Activated CD8-positive, alpha-beta T cell treated with anti-CD3 and anti-CD28 coated beads for 36 hours (primary cell): ENCODE measurements at regions not wholly inside any gene's neighbourhood (a gene's known extent, or its start where the extent isn't known, plus 50 kb on each side); places are given as distances from the start of the nearest gene placed in this dataset.

Experiments
- ATAC-seq: fragments of 200-7000 bp; cut with Tn5 transposase; one replicate; pipeline ENCODE4 v1.10.0; 2021; ENCODE audit warnings: mild to moderate bottlenecking, moderate library complexity
- CTCF ChIA-PET: fragments of 350-600 bp; sonication (Branson Sonifier 250); formaldehyde crosslinking; loops from one replicate; lab custom pipeline; 2021; ENCODE audit warnings: antibody characterized with exemption; lab: Charles Lee
- POLR2A ChIA-PET: fragments of 350-600 bp; sonication (Branson Sonifier 250); formaldehyde crosslinking; loops from one replicate; lab custom pipeline; 2021; ENCODE audit warnings: antibody characterized with exemption; lab: Charles Lee
- DNase-seq: peaks from one replicate; pipeline ENCODE4 v3.0.0-alpha.2; 2020
- H3K27ac Mint-ChIP-seq: one replicate; pipeline ENCODE4 v1.8.0; 2021; ENCODE audit warnings: mild to moderate bottlenecking, mixed read lengths
- H3K27me3 Mint-ChIP-seq: one replicate; pipeline ENCODE4 v1.8.0; 2021; ENCODE audit warnings: mixed read lengths
- H3K36me3 Mint-ChIP-seq: one replicate; pipeline ENCODE4 v1.8.0; 2021; ENCODE audit warnings: low read depth, mixed read lengths
- H3K4me1 Mint-ChIP-seq: one replicate; pipeline ENCODE4 v1.8.0; 2021; ENCODE audit warnings: low read depth, mixed read lengths
- H3K4me3 Mint-ChIP-seq: one replicate; pipeline ENCODE4 v1.8.0; 2021; ENCODE audit warnings: mild to moderate bottlenecking, moderate library complexity, mixed read lengths
- H3K9me3 Mint-ChIP-seq: one replicate; pipeline ENCODE4 v1.8.0; 2021; ENCODE audit warnings: mixed read lengths
- intact Hi-C: fragments of 100-400 bp; cut with micrococcal nuclease; formaldehyde crosslinking; loops from one replicate; pipeline ENCODE4 v1.10.0; 2022
- TF ChIP-seq, protein P1 (sequence below): fragments of 200-600 bp; IDR thresholded peaks from one replicate; pipeline ENCODE4 v1.8.0; 2022; ENCODE audit warnings: antibody characterized with exemption, mild to moderate bottlenecking

DNA sequence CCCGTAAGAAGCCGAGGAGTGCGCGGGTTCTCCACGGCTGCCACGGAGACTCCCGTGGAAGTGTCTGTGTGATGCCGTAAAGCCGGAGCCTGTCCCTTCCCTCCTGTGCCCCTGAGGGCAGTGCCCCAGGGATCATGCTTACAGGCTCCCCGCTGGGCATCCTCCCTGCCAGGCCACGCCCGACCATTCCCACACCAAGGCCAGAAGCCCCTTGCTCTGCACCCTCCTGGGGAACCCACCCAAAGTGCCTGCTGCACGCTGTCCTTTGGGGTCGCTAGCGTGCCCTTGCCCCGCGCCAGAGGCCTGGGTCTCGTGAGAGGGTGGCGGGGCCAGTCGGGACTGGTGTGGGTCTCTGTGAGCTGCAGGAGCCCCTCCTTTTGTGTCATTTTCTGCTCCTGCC lies 228.5 kb upstream of the C1orf174 start:
- DNase-seq (no peak), ATAC-seq (no peak)
- Mint-ChIP-seq H3K36me3 (no peaks in the 10 kb centered on the region), H3K27ac (no peak overlapping the region), H3K4me3 (no peak overlapping the region), H3K4me1 (no peaks in the 10 kb centered on the region), H3K9me3 (no peaks in the 10 kb centered on the region), H3K27me3 (peaks cover under 1% of the 10 kb centered on the region)
- intact Hi-C loops, result no loop called here
- TF ChIP-seq, protein P1, sequence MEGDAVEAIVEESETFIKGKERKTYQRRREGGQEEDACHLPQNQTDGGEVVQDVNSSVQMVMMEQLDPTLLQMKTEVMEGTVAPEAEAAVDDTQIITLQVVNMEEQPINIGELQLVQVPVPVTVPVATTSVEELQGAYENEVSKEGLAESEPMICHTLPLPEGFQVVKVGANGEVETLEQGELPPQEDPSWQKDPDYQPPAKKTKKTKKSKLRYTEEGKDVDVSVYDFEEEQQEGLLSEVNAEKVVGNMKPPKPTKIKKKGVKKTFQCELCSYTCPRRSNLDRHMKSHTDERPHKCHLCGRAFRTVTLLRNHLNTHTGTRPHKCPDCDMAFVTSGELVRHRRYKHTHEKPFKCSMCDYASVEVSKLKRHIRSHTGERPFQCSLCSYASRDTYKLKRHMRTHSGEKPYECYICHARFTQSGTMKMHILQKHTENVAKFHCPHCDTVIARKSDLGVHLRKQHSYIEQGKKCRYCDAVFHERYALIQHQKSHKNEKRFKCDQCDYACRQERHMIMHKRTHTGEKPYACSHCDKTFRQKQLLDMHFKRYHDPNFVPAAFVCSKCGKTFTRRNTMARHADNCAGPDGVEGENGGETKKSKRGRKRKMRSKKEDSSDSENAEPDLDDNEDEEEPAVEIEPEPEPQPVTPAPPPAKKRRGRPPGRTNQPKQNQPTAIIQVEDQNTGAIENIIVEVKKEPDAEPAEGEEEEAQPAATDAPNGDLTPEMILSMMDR, result no peak
- CTCF ChIA-PET, result no interaction called here
- POLR2A ChIA-PET, result no interaction called here

DNA sequence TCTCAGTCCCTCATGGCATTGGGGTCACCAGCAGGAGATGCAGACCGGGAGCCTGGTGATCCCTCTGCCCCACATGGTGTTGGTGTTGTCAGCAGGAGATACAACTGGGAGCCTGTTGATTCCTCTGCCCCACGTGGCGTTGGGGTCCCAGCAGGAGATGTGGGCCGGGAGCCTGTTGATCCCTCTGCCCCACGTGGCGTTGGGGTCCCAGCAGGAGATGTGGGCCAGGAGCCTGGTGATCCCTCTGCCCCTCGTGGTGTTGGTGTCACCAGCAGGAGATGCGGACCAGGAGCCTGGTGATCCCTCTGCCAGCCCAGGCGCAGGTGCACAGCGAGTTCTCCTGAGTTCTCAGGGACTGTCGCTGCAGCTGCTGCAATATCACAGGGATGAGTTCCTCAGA lies 229.6 kb upstream of the C1orf174 start:
- ATAC-seq (no peak), DNase-seq (no peak)
- H3K4me1 Mint-ChIP-seq, result no peaks in the 10 kb centered on the region
- no peak overlapping the region for H3K4me3 Mint-ChIP-seq
- H3K36me3 Mint-ChIP-seq, result no peaks in the 10 kb centered on the region
- H3K27me3 Mint-ChIP-seq, result peaks cover 3% of the 10 kb centered on the region
- TF ChIP-seq, protein P1, result no peak
- ChIA-PET CTCF (interaction anchor here (0.6 kb wide), 1 partner anchor 646 kb away, joined by 3 read pairs; no protein-coding TSS in a partner anchor), POLR2A (no interaction called here)
- H3K9me3 Mint-ChIP-seq, result no peaks in the 10 kb centered on the region
- intact Hi-C loops, result no loop called here
- H3K27ac Mint-ChIP-seq, result no peak overlapping the region

DNA sequence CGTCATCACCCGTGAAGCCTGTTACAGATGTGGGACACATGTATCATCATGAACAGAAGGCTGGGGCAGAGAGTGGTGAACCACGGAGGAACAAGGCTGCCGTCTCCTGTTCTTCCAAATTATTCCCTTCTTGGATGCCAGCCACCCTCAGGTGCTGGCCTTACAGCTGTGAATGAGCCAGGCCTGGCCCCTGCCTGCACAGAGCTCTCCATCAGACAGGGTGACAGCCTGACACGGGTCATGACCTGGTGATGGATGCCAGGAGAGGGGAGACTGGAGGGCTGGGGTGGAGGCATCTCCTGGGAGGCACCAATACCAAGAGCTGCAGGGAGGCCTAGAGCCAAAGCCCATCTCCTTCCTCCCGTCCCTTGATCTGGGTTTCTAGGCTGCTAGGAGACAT lies 230.0 kb upstream of the C1orf174 start:
- TF ChIP-seq, protein P1, result no peak
- H3K4me1 Mint-ChIP-seq, result no peaks in the 10 kb centered on the region
- no peak overlapping the region for H3K27ac Mint-ChIP-seq
- ChIA-PET POLR2A (no interaction called here), CTCF (no interaction called here)
- H3K4me3 Mint-ChIP-seq, result no peak overlapping the region
- no peaks in the 10 kb centered on the region for H3K36me3 Mint-ChIP-seq
- H3K9me3 Mint-ChIP-seq, result no peaks in the 10 kb centered on the region
- DNase-seq, result no peak
- peaks cover 3% of the 10 kb centered on the region for H3K27me3 Mint-ChIP-seq
- intact Hi-C loops, result no loop called here
- no peak for ATAC-seq

DNA sequence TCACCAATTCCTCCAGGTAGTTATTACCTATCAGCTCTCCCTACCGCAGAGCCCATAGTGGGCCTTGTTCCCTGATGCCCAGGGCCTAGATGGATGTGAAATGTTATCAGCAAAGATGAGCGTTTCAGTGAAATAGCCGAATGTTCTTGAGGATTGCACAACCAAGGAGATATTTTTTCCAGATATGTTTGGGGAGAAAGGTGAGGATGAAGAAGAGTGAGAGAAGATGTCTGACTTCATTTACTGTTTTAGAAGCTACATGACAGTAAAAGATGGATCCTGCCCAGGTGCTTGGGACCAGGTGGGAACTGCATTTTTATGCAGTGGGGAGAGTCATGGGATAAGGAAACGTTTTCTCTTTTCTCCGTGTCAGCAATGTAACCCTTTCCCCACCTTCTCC lies 231.7 kb upstream of the C1orf174 start:
- Mint-ChIP-seq H3K4me1 (no peaks in the 10 kb centered on the region), H3K27ac (no peak overlapping the region), H3K36me3 (no peaks in the 10 kb centered on the region), H3K9me3 (peaks cover 8% of the 10 kb centered on the region), H3K4me3 (no peak overlapping the region), H3K27me3 (peaks cover 3% of the 10 kb centered on the region)
- POLR2A ChIA-PET, result no interaction called here
- TF ChIP-seq, protein P1, result no peak
- ATAC-seq (no peak), DNase-seq (no peak)
- CTCF ChIA-PET, result interaction anchor here (1.3 kb wide), 1 partner anchor 220 kb away, joined by 3 read pairs; no protein-coding TSS in a partner anchor
- intact Hi-C loops, result no loop called here

DNA sequence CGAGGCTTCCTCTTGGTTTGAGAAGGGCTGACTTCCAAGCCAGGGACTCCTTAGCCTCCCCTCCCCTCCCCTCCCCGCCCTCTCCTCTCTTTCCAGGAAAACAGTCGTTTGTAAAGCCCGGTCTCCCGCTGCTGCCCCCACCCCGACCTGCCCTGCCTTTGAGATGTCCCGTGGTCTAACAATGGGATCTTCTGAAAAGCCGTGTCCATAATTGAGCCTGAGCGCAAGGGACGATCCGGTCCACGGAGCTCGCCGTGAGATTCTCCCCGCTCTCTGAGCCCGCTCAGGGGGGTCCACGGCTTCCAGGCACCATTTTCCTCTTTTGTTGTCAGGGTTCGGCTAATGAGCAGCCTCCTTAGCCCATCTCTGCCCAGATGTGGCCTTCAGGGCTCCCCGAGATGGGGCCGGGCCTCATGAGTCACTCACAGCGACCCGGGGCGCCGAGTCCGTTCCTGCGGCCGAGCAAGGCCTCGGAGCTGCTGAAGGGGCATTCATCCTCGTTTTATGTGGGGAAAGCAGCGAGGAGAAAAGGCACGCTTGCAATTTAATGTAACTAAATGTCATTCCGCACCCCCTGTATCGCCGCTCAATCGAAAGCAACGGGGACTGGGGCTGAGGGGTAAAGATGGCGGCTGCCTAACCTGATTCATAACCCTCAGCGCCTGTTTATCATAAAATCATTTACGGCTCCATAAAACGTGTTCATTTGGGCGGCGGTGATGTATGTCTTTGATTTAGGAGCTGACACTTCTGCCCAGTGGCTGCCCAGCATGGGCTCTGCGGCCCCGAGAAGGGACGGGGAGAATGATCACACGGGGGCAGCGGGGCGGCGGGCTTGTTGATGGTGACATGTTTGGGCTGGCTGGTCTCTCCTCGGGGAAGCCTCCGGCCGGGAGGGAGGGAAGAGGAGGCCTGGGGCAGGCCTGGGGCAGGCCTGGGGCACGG lies 232.6 kb upstream of the C1orf174 start:
- POLR2A ChIA-PET, result no interaction called here
- CTCF ChIA-PET, result no interaction called here
- DNase-seq (no peak), ATAC-seq (no peak)
- Mint-ChIP-seq H3K27me3 (peaks cover 3% of the 10 kb centered on the region), H3K4me3 (no peak overlapping the region), H3K27ac (no peak overlapping the region), H3K36me3 (no peaks in the 10 kb centered on the region), H3K4me1 (no peaks in the 10 kb centered on the region), H3K9me3 (peaks cover 8% of the 10 kb centered on the region)
- intact Hi-C loops, result no loop called here
- TF ChIP-seq, protein P1, result no peak
